HL-60/S4 treated with phorbol 12-myristate 13-acetate at 8.2 ng/mL for 4 days and 3 days (cell line): ENCODE measurements at regions not wholly inside any gene's neighbourhood (a gene's known extent, or its start where the extent isn't known, plus 50 kb on each side); places are given as distances from the start of the nearest gene placed in this dataset.
"Not testable (repeated sequence)": the region's sequence is repeated elsewhere in the genome, so short reads cannot be mapped to it uniquely, and the experiment has no call there.

Source experiments
- in situ Hi-C: fragments of 300-500 bp; cut with MboI; formaldehyde crosslinking; loops from 2 replicates; pipeline ENCODE4 v1.15.0; 2022; ENCODE audit warnings: low sequenced_read_pairs

DNA sequence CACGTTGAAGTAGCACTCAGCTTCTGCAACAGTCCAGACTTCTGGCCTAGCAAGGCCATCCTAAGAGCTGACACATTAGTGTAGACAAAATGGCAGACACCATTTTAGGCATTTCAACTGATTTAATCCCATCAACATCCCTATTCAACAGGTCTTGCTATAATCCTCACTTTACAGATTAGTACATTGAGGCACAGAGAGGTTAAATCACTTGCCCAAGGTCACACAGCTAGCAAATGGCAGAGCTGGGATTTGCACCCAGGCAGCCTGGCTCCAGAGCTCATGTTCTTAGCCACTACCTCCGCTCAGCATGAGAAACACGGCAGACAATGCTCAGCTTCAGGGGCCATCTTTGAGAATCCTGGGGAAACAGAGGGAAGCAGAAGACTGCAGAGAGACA is 107.9 kb upstream of the TRIM2 start:
- in situ Hi-C loops, result loop anchor here (25.0 kb wide), 1 partner anchor 259 kb away; no protein-coding TSS in a partner anchor

DNA sequence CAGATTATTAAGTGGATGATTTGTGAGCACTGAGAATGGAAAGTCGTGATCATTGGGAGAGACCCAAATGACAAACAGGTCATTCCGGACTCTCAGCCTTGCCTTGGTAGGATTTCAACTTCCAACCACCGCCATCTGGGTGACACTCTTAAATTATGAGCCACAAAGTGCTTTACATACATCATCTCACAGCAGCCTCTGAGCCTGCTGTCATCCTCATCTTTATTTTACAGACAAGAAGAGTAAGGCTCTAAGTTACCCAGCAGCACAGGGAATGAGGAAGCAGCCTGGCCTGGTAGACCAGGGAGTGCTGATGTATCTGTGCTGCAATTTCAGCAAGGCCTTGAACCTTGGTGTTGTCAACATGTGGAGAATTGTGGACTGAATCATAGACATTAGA is 105.8 kb upstream of the TRIM2 start:
- in situ Hi-C loops, result loop anchor here (25.0 kb wide), 1 partner anchor 261 kb away; no protein-coding TSS in a partner anchor

DNA sequence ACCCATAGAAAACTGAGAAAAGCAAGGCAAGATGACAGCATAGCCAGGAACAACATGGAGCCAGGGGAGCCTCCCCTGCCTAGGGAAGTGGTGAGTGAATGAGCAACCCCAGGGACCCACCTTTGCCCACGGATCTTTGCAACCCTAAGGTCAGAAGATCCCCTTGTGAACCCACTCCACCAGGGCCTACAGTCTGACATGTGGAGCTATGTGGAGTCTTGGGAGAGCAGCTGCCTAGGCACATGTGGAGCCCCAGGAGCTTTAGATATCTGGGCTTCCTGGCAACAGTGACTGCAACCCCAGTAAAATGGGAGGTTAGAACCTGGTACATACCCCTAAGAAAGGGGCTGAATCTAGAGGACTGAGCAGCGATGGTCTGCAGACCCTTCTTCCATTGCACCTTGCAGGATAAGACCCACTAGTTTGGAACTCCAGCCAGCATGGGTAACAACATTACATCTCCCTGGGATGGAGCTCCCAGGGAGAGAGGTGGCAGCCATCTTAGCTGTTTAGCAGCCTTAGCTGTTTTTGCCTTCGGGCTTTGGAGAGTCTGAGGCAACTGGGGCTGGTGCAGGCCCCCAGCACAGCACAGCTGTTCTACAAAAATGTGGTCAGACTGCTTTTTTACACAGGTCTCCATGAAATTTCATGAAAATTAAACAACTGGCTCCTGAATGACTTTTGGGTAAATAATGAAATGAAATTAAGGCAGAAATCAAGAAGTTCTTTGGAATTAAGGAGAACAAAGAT is 104.7 kb upstream of the TRIM2 start:
- in situ Hi-C loops, result loop anchor here (25.0 kb wide), 1 partner anchor 262 kb away; no protein-coding TSS in a partner anchor

- in situ Hi-C loops, result not testable (repeated sequence)
These were observed 97.5 kb upstream of the TRIM2 start for GRCh38 chr4:153106736-153107135.

GRCh38 chr4:153107246-153107645 is 97.0 kb upstream of the TRIM2 start:
- in situ Hi-C loops, result no loop called here

DNA sequence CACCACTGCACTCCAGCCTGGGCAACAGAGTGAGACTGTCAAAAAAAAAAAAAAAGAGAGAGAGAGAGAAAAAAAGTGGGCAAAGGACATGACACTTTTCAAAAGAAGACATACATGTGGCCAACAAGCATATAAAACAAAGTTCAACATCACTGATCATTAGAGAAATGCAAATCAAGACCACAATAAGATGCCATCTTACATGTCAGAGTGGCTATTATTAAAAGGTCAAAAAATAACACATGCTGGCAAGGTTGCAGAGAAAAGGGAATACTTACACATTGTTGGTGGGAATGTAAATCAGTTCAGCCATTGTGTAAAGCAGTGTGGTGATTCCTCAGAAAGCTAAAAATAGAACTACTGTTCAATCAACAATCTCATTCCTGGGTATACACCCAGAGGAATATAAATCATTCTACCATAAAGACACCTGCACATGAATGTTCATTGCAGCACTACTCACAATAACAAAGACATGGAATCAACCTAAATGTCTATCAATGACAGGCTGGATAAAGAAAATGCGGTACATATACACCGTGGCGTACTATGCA is 94.9 kb upstream of the TRIM2 start:
- in situ Hi-C loops, result no loop called here

DNA sequence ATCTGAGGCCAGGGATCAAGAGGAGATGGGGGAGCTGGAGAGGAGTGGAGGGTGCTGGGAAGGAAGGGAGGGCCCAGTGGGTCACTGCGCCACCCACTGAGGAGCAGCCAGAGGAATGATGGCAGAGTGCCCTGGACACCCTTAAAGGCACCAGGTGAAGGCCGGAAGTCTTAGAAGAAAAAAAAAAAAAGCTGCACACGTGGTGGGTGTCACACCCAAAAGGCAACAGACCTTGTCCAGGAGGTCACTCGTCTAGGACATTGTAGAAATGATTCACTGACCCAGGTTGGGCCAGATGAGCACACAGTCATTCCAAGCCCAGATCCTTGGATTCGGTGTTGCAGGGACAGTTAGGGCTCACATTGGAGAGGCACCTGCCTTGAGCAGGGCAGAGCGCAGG is 93.5 kb upstream of the TRIM2 start:
- in situ Hi-C loops, result no loop called here

DNA sequence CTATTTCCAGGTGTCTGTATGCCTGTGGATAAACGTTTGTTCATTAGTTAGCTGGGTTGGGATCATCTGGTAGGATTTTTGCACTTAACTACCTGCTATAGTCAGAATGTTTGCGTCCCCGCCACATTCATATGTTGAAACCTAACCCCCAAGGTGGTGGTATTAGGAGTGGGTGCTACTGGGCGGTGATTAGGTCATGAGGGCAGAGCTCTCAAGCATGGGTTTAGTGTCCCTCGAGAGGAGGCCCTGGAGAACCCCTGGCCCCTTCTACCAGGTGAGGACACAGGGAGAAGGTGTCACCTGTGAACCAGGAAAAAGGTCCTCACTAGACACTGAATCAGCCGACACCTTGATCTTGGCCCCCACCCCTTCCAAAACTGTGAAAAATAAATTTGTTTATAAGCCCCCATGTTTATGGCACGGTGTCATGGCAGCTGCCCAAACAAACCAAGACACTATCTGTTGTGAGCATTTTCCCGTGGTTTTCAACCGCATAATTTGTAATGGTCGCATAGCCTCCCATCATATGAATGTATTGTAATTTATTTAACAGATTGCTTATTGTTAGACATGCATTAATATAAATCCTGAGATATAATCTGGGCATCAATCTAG is 92.7 kb upstream of the TRIM2 start:
- in situ Hi-C loops, result no loop called here

GRCh38 chr4:153112041-153112441 is 92.2 kb upstream of the TRIM2 start:
- in situ Hi-C loops, result no loop called here

DNA sequence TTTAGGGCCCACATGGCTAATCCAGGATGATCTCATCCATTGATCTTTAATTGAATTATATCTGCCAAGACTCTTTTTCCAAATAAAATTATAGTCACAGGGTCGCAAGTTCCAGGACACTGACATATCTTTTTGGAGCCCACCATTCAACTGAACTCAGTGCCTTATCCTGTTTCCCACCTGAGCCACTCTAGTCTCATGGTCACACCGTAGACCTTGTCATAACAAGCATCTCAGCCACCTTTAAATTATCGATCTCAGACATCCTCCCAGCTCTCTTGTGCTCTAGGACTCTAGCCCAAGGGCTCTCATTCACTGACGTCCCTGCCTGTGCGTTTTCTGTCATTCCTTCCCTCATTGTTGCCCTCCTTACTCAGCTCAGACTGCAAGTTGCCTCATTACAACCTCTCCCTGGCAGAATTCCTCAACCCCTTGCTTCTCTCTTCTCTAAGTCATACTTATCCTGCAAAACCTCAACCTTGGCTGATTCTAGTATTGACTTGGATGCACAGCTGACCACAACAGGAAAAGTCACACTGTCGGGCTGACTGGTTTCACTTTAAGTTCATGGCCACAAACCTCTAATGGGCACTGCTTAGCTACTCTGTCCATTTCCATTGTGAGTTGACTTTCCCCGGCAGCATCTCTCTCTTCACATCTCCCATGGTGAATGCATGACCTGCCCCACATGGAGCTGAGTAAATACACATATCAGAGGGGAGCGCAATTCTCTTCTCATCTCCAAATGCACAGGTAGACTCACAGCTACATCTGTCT is 91.0 kb upstream of the TRIM2 start:
- in situ Hi-C loops, result no loop called here

GRCh38 chr4:153113838-153114105 is 90.5 kb upstream of the TRIM2 start:
- in situ Hi-C loops, result no loop called here

DNA sequence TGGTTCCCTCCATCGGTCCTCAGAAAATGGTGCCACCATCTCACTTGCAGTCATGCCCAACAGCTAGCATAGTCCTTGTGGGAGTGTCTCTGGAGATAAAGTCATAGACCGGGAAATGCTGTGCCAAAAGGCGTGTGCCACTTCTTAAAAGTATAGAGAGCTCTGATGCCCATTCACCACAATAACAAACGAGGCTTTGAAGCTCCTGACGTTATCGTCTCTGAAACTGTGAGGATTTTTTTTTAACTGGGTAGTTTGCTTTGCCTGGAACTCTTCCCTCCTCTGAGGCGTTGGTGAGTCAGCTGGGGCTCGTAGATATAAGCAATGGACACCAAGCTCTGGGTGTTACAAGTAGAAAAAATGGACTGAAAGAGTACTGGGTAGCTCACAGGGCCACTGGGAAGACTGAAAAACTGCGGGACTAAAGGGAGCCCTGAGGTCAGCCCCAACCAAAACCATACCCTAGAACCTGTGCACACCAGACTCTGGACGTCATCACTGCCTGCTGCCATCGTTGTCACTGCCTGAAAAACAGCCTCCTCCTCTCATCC is 89.4 kb upstream of the TRIM2 start:
- in situ Hi-C loops, result no loop called here

- in situ Hi-C loops, result no loop called here
These were observed 88.6 kb upstream of the TRIM2 start for GRCh38 chr4:153115322-153116290.

DNA sequence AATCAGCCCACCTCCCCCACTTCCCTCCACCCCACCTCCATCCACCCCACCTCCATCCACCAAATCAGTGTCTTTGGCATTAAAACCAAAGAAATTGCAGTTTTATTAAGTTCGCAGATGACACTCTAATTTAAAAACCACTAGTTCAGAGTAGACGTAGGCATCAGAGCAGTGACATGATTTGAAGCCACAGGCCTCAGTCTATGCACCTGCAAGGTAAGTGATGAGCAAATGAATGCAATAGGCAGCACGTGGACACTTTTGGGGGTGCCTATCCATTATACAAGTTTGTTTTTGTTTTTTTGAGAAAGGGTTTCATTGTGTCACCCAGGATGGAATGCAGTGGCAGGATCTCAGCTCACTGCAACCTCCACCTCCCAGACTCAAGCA is 88.0 kb upstream of the TRIM2 start:
- in situ Hi-C loops, result no loop called here

DNA sequence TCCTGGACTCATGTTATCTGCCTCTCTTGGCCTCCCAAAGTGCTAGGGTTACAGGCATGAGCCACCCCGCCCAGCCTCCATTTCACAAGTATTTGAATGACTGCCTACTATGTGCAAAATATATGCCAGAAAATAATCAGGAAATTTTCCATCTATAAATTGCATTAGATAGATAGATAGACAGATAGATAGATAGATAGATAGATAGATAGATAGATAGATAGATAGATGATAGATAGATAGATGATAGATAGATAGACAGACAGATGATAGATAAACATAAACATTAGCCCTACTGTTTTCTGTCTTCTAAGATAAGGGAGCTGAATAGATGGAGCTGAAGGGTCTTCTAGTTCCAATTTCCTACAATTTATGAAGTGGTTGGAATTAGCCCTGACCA is 87.4 kb upstream of the TRIM2 start:
- in situ Hi-C loops, result no loop called here

GRCh38 chr4:153117554-153117953 is 86.7 kb upstream of the TRIM2 start:
- in situ Hi-C loops, result no loop called here

DNA sequence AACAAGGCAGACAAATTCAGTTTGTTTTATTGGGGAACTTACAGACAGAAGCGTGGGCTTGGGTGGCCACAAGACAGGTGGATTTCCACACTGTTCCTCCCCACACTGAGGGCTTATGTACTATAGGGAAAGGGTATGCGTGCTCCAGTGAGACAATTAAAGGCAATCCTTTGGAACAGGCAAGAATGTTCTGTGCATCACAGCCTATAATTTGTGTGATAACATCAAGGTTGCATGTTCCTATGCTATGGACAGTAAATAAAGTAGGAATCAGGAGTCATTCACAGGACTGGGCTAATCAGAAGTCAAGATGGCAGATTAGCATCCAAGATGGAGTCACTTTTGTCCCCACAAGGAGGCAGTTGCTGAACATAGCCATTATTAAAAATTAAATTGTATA is 84.6 kb upstream of the TRIM2 start:
- in situ Hi-C loops, result no loop called here

- in situ Hi-C loops, result no loop called here
These were observed 84.0 kb upstream of the TRIM2 start for GRCh38 chr4:153120235-153120634.

GRCh38 chr4:153122855-153123254 is 81.4 kb upstream of the TRIM2 start:
- in situ Hi-C loops, result no loop called here

DNA sequence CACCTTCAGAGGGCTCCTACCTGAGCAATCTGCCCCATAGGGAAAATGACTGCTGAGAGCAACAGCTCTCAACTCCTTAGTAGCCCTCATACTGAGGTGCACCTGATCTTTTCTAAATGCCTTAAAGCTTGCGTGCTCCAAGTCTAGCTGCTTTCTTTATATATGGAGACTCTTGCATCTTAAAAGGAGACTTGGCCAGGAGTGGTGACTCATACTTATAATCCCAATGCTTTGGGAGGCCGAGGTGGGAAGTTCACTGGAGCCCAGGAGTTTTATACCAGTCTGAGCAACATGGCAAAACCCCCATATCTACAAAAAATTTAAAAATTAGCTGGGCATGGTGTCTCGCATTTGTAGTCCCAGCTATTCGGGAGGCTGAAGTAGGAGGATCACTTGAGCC is 78.1 kb upstream of the TRIM2 start:
- in situ Hi-C loops, result no loop called here
